NCI-H82 treated with DMSO at 0.1 percent for 48 hours (cell line): ENCODE measurements at regions not wholly inside any gene's neighbourhood (a gene's known extent, or its start where the extent isn't known, plus 50 kb on each side); places are given as distances from the start of the nearest gene placed in this dataset.

ENCODE experiments used
- DNase-seq: peaks from one replicate; lab custom pipeline; 2025; ENCODE audit not compliant: unreplicated experiment; lab: John Stamatoyannopoulos, UW

DNA sequence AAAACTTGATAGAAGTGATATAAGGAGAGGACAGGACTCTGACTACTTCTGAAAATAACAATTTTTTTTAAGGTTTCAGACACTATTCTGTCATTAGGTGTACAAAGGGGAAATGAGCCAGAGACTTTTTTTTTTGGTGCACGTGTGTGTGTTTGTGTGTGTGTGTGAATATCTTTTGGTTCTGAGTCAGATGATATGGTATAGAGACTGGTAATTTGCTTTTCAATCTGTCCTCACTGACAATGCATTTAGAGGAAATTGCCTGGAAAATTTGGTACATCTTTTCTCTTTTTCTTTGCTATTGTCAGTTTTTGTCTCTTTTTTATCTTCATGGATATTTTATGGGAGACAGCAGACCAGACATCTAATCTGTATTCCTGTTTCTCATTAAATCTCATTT is 59.3 kb downstream of the DDIT4L start:
- no peak for DNase-seq

DNA sequence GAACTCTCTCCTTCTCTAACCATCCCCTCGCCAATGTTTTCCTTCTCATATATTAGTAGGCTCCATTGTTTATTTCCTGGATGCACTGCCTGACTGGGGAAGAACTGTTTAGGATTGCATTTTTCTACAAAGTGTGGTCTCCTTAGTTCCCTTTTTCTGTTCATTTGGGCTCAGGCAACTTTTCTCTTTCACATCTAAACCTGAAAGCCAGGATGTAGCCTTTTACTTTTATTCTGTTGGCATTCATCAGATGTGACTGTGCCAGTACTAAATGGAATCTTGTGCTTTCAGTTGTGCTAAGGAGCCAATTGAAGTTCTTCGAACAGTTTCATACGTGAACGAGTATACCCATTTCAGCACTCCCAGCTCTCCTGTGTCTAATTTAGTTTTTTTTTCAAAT is 59.8 kb downstream of the DDIT4L start:
- DNase-seq = no peak

- no peak for DNase-seq
These were observed 60.5 kb downstream of the DDIT4L start for GRCh38 chr4:100129774-100130173.

- DNase-seq = no peak
These were observed 61.9 kb downstream of the DDIT4L start for GRCh38 chr4:100128338-100128737.

GRCh38 chr4:100124715-100125114 is 65.6 kb downstream of the DDIT4L start:
- DNase-seq = no peak

- DNase-seq = no peak
These were observed 72.1 kb downstream of the DDIT4L start for GRCh38 chr4:100118181-100118580.

DNA sequence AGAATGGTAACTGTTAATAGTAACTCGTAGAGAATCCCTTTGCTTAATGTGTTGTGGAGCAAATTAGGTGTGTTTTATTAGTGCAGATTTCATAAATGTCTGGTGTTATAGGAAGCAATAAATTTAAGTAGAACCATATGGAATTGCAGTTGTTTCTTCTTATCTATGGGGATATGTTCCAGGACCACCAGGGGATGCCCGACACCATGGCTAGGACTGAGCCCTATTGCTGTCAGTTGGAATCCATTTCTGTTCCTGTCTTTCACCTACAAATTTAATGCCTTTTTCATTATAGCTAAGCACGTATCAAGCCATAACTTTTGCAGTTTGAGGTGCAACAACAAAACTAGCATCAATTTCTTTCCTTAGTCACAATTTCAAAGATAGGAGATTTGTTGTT is 72.5 kb downstream of the DDIT4L start:
- DNase-seq = no peak

GRCh38 chr4:100114909-100115308 is 75.4 kb downstream of the DDIT4L start:
- DNase-seq = no peak

DNA sequence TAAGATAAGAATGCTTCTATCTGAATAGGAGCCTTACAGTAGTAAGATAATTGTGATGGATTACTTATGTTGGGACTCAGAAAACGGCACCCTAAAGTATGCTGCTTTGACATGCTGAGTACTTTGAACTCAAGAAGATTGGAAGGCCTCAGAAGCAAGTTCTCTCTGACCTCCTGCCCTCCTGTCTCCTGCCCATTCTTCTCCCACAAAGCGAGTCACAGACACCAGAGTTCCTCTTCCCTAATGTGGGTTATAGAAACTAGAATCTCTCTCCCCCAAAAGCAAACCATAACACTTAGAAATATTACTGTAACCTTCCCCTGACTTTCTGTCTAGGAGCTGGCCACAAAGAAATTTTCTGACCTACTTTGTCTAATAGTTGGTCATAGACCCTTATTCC is 76.5 kb downstream of the DDIT4L start:
- DNase-seq = no peak

GRCh38 chr4:100113096-100113495 is 77.2 kb downstream of the DDIT4L start:
- DNase-seq = no peak

DNA sequence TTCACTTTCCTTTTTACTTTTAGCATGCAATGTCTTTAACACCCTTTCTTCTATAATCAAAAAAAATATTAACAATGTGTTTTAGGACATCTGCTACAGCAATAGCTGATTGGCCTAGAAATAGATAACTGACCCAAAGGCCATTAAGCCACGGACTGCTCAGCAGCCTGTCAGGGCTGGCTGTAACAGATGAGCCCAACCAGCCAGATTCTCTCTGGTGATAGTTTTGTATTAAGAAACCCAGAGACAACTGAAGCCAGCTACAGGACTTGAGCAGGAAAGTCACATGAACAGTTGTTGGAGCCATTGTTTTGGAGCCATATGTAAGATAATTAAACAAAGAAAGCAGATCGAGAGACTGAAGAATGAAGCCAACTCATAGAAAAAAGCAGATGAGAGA is 80.3 kb downstream of the DDIT4L start:
- DNase-seq = no peak

DNA sequence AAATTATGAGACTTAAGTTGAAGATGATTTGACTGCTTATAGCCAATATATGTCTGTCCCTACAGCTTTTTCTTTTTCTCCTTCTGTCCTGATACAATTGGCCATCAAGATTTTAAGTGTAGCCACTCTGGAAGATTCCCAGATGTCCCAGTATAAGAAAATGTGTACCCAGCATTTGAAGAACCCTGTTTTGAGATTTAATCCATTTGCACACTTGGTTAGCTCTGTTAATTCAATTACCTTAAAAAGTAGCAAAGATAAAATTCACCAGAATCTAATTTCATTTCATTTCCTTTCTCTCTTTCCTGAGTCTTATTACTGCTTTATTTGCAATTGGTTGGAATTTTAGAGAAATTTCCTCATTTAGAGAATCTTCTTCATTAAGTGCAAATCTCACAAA is 81.4 kb downstream of the DDIT4L start:
- DNase-seq = no peak

GRCh38 chr4:100106982-100107381 is 83.3 kb downstream of the DDIT4L start:
- no peak for DNase-seq

- DNase-seq = no peak
These were observed 86.6 kb downstream of the DDIT4L start for GRCh38 chr4:100103671-100104070.

- DNase-seq = no peak
These were observed 89.3 kb downstream of the DDIT4L start for GRCh38 chr4:100100985-100101384.

DNA sequence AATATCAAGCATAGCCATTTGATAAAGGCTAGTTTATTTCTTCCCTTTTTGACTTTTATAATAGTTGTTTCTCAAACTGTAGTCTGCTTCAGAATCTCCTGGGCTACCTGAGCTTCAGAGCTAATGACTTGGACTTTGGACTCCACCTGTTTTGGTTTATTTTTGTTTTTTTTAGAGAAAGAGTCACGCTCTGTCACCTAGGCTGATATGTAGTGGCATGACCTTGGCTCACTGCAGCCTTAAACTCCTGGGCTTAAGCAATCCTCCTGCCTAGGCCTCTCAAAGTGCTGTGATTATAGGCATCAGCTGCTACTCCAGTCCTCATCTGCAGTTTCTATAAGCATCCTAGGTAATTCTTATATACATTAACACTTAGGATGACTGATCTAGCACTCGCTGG is 90.5 kb downstream of the DDIT4L start:
- no peak for DNase-seq

- peak; percentile 17 for DNase-seq
These were observed 91.6 kb downstream of the DDIT4L start for GRCh38 chr4:100098681-100099080.

DNA sequence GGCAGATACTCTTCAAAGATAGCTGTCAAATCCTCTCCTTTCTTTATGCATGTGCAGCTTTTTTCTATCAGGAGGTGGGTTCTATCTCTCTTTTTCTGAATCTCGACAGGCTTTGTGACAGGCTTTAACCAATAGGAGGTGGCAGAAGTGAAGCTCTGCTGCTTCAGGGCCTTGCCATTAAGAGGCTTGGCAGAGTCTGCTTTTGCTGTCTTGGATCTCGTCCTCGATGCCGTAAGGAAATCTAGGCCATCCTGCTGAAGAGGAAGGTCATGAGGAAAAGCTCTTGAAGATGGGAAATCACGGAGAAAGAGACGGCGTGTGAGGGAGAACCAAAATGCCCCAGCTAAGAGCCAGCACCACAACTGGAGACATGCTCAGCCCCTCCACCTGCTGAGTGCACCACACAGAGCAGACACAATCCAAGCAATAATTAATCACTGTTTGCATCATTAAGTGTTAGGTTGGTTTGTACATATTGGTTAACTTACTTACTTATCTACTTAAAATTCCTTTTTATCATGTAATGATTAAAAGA is 92.2 kb downstream of the DDIT4L start:
- DNase-seq = no peak

GRCh38 chr4:100095729-100096595 is 94.3 kb downstream of the DDIT4L start:
- peak; percentile 51 for DNase-seq

DNA sequence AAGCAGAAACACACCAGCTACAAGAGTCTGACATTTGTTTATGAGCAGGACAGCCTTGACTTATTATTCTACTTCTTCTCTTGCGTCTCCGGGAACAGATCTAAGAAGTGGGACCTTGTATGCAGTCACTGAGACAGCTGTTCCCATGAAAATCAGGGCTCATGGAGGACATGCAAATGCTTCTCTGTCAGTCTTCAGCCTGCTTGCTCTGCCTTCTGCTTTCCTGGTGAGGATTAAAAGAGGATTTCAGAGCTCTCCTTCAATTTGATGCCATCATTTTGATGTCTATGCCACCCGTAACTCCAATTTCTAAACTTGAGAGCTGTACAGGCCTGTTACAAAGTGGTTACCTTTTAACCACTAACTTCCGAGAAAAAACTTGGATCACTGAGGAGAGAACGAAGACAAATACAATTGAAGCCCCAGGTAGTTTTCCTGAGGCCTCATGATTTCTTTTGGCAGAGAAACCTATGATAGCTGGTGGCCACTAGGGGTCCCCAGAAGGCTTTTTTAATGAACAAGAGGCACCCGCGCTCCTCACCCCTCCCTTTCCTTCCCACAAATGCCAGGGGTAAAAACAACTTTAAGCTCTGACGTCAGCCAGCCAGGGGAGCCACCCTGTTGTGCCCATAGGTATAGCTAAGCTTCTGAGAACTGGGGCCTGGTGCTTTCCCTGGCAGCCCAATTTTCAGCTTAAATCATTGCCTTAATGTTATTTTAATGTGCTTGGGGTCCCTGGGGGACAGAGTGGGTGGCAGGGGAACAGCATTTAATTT is 97.0 kb downstream of the DDIT4L start:
- peak; percentile 80 for DNase-seq

- DNase-seq = no peak
These were observed 102.5 kb downstream of the DDIT4L start for GRCh38 chr4:100087743-100088142.
